ENCODE measurements at regions not wholly inside any gene's neighbourhood (a gene's known extent, or its start where the extent isn't known, plus 50 kb on each side); places are given as distances from the start of the nearest gene placed in this dataset.

DNA sequence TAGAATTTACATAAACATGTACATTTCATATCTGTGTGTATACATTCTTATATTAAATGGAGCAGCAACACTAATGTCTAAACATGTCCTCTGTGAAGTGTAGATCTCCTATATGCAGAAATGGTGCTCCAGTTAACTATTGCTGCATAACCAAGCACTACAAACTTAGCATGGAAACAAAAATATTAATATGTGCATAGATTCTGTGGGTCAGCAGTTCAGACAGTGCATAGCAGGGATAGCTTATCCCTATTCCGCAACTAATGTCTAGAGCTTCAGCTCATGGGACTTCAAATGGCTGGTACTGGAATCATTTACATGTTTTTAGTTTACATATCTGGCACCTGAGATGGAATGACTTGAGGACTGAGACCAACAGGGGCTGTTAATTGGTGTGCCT is 652.1 kb downstream of the TLE4 start:
- TF ChIP-seq, protein P1, sequence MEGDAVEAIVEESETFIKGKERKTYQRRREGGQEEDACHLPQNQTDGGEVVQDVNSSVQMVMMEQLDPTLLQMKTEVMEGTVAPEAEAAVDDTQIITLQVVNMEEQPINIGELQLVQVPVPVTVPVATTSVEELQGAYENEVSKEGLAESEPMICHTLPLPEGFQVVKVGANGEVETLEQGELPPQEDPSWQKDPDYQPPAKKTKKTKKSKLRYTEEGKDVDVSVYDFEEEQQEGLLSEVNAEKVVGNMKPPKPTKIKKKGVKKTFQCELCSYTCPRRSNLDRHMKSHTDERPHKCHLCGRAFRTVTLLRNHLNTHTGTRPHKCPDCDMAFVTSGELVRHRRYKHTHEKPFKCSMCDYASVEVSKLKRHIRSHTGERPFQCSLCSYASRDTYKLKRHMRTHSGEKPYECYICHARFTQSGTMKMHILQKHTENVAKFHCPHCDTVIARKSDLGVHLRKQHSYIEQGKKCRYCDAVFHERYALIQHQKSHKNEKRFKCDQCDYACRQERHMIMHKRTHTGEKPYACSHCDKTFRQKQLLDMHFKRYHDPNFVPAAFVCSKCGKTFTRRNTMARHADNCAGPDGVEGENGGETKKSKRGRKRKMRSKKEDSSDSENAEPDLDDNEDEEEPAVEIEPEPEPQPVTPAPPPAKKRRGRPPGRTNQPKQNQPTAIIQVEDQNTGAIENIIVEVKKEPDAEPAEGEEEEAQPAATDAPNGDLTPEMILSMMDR (IDR thresholded peaks at IDR 0.05; ENCODE audit: low read depth, low read length) = no peak
- DNase-seq (ENCODE audit: extremely low read depth, low read depth) = no peak

DNA sequence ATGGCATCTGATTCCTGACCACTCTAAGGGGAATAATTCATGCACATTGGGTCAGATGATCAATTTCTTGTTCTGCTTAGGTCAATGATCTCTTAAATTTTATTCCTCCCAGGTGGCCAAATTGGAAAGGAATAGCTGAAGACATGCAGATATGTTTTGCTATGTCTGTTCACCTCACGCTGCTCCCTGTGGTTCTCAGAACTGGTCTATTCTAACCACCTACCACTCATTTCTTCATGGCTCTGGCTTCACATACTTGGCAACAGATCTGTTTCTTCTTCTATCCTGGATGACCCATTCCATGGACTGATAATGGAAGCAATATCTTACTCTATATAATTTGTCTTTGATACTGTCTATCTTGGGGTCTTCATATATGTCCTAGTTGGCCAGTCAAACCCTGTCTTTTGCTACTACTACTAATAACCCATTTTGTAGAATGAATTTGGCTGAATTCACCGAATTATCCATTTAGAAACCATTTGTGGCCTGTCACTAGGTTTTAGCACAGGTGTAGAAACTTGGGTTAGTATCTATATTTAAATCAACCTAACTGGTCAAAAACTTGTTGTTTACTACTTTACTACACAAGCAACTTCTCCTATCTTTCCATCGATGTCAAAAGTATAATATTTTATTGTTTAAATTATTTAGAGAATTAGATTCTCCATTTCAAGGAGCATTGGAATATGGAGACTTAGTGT is 650.9 kb downstream of the TLE4 start:
- TF ChIP-seq, protein P1 (IDR thresholded peaks at IDR 0.05; ENCODE audit: low read depth, low read length) = no peak
- no peak for DNase-seq (ENCODE audit: extremely low read depth, low read depth)

DNA sequence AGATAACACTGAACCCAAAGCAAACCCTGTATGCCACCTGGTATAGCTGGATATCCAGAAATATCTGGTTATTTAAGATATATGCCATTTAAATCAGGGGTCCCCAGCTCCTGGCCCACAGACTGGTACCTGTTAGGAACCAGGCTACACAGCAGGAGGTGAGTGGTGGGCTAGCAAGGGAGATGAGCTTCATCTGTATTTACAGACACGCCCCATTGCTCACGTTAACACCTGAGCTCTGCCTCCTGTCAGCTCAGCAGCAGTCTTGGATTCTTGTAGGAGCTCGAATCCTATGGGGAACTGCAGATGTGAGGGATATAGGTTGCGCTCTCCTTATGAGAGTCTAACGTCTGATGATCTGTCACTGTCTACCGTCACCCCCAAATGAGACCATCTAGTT is 646.6 kb downstream of the TLE4 start:
- no peak for DNase-seq (ENCODE audit: extremely low read depth, low read depth)

DNA sequence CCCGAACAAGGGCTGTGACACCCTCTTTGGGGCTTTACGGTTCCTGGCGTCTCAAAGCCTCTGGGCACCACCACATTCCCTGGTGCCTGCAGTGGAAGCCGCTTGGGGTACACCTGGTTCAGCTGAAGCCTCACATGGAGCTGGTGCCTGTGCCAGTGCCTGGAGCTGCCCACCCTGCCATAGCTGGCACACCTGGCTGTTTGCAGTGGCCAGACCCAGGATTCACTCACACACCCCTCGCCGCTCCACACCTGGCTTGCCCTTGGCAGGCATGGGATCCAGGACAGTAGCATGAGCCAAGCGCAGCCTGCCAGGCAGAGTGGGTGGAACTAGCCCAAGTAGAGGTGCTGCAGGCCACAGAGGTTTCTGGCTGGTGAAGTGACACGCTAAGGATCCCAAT is 641.8 kb downstream of the TLE4 start:
- DNase-seq (ENCODE audit: extremely low read depth, low read depth) = no peak
- TF ChIP-seq, protein P1 (IDR thresholded peaks at IDR 0.05; ENCODE audit: low read depth, low read length) = no peak

More for the DNA sequence above, 646.6 kb downstream of the TLE4 start:
- TF ChIP-seq, protein P1 (IDR thresholded peaks at IDR 0.05; ENCODE audit: low read depth, low read length) = no peak

DNA sequence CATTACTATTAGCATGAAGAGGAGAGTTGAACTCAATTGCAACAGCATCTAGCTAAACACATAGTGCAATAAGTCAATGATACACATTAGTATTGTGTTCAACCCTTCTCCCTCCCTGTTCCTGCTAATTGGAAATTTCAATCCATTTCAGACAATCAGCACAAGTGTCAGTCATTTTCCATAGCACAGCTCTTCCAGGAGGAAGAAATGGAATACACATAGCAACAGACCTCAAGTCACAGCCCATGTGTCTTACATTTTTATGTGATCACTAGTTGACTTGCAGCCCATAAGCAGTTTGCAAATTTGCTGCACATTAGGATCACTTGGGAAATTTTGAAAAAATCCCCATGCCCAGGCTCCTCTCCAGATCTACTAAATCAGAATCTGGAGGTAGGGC is 636.9 kb downstream of the TLE4 start:
- DNase-seq (ENCODE audit: extremely low read depth, low read depth) = no peak
- TF ChIP-seq, protein P1 (IDR thresholded peaks at IDR 0.05; ENCODE audit: low read depth, low read length) = no peak

DNA sequence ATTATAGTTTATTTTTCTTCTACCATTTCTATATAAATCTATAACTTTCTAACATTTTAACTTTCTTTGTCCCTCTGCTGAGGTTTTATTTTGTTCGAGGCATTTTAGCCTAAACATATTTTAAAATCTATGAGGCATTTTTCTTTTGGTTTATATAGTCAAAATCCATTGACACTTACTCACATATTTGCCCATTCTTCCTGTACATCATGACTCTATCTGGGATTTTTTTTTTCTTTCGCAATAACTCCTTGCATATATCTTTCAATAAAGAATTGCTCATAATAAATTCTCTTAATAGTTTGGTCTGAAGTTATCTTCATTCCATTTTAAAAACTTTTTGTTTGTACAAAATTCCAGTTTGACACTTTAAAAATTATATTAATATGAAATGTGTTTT is 632.3 kb downstream of the TLE4 start:
- TF ChIP-seq, protein P1 (IDR thresholded peaks at IDR 0.05; ENCODE audit: low read depth, low read length) = no peak
- DNase-seq (ENCODE audit: extremely low read depth, low read depth) = no peak

DNA sequence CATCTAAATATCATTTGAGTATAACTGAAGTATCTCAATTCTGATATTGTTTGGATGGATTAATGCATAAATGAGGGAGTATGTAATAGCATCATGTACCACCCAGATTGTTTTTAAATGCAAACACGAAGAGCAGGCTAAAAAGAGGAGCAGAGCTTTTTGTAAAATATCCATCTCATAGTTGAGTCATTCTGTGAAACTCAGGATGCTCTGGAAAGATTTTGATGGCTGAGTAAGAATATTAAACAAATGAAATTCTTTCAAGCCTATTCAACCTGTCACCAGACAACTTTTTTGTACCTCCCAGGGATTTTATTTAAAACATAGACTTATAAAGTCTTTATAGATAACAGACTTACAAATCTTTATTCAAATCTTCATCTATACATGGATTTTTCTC is 625.9 kb downstream of the TLE4 start:
- TF ChIP-seq, protein P1 (IDR thresholded peaks at IDR 0.05; ENCODE audit: low read depth, low read length) = no peak
- DNase-seq (ENCODE audit: extremely low read depth, low read depth) = no peak

All from AG09319 (cell line).